Pons (tissue), 1 donor: ENCODE measurements at regions not wholly inside any gene's neighbourhood (a gene's known extent, or its start where the extent isn't known, plus 50 kb on each side); places are given as distances from the start of the nearest gene placed in this dataset.

Experiments used
- DNase-seq: peaks from one replicate; pipeline ENCODE4 v3.0.0-alpha.2; 2016; ENCODE audit warnings: low spot score

DNA sequence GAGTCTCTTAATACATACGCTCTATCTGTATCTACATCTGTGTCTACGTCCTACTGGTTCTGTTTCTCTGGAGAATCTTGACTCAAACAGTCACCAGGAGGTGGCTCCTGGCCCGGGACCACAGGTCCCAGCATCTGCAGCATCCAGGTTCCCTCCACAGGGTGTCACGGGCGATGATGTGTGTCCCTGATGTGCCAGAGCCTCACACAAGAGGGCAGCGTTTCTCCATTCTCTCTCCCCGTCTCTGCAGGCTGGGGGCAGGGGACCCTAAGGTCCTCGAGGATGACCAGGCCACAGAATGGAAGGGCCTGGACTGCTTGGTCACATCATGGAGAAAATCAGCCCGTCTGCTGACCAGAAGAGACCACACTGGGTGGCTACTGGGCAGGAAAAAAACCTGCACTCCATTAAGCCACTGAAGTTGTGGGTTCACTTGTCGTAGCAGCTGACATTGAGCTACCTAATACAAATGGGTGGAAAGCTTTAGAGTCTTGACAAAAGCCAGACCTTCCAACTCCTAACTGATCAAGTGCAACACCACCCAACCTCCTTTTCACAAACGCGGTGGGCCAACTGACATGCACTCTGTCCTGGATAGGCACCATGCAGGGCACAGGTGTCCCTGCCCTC lies 392.5 kb downstream of the CTTN start:
- no peak for DNase-seq

- DNase-seq = no peak
These were observed 398.4 kb downstream of the CTTN start for GRCh38 chr11:70796648-70797227.

DNA sequence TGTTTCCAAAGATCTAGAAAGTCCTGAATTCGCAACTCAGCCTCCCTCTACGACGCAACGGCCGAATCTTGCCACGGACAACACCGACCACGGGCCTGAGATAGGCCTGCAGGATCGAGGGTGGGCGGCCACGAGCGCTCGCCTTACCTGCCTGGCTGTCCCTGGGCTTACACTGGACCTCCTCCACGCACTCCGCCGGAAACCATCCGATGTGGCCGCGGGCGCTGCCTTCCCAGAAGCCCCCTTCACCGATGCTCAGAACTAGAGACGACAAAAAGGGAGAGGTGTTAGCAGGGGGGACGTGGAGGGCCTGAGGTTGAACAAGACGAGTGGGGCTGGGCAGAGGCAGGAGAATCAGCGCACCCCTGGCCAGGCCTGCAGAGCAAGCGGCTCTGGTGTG lies 400.0 kb downstream of the CTTN start:
- DNase-seq = no peak

- DNase-seq = no peak
These were observed 401.1 kb downstream of the CTTN start for GRCh38 chr11:70799386-70799785.

- no peak for DNase-seq
These were observed 403.9 kb downstream of the CTTN start for GRCh38 chr11:70802185-70802584.

GRCh38 chr11:70804139-70804837 lies 406.0 kb downstream of the CTTN start:
- DNase-seq = no peak

DNA sequence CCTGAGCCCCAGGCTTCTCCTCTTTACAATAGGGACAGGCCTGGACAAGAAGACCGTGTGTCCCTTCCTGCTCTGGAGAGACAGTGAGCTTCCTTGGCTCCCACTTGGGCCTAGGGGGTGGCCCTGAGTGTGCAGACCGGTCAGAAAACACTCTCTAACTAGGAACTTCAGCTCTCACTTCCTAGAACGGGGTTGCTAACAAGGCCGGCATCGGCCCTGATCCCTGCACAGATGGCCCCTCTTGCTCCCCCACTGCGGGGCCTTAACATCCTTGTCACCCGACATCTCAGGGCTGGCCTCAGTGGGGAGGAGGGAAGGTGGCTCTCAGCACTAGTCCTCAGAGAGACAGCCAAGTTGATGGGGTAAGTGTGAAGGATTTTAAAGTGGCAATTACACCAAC lies 406.9 kb downstream of the CTTN start:
- no peak for DNase-seq

- DNase-seq = no peak
These were observed 407.6 kb downstream of the CTTN start for GRCh38 chr11:70805971-70806370.

GRCh38 chr11:70806461-70807194 lies 408.3 kb downstream of the CTTN start:
- no peak for DNase-seq

DNA sequence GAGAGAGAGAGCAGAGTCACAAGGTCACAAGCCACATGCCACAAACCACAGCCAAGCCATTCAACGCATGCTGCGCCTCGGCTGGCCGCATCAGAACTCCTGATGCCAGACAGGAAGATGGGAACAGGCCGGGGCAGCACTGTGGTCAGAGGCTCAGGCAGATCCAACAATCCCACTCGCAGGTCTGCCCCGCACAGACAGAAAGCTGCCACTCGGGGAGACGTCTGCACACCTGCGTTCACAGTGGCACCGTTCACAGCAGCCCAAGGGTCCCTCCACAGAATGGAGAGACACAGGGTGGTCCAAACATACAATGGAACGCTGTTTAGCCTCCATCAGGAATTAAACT lies 408.8 kb downstream of the CTTN start:
- no peak for DNase-seq

DNA sequence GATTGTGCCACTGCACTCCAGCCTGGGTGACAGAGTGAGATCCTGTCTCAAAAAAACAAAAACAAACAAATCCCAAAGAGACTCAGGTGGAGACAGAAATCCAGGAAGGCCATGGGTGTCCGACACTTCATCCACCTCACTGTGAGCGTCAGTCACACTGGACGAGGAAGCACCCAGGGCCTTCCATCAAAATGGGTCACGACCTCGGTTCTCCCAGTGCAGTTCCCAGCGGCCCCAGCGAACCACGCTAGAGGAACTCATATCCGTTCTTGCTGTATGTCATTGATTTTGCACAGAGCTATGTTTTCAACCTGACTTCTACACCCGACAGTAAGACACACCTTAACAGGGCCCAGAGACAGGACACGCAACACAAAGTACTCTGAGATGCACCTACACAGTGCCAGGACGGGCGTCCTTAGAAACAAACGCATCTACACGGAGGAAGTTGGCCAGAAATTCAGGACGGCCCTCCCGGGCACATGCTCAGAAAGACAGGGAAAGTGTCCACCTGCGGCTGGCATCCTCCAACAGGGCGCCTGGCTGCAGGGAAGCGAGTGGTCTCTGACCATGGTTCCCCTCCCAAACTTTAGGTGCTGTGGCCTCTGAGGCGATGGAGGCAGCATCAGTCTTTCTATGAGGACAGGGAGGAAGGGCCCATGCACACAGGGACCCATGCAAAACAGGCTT lies 410.5 kb downstream of the CTTN start:
- DNase-seq = no peak

DNA sequence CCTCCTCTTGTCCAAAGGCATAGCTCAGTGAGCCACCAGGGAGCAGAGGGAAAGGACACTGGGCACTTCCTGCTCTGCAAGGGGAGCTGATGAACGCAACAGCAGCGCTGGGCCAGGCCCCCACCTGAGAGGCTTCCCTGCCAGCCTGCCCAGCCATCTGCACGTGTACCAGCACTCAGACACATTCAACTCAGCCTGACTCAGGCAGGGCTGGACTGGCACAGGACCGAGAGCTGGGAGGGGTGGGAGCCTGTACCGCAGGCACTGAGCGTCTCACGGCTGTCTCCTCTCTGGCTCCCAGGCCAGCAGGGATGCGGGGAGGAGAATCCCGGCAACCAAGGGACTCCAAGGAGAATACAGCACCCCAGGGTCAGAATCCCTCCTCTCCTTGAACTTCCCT lies 411.8 kb downstream of the CTTN start:
- DNase-seq = no peak

DNA sequence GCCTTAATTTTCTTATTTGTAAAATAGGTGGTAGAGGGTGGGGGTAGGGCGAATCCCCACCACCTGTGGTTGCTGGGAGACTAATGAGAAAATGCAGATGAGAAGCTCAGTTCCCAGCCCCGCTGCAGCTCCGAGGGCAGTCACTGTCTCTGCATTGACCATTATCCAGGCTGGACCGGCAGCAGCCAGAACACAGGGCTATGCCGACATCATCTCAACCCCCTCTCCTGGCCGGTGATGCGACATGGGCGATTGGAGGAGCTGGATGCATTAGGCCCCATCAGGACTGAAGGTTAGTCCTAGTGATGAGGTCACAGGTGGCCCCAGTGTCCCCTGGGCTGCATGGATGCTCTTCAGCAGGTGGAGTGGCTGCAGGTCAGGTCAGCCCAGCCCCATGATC lies 412.4 kb downstream of the CTTN start:
- no peak for DNase-seq

GRCh38 chr11:70811483-70811882 lies 413.2 kb downstream of the CTTN start:
- no peak for DNase-seq

GRCh38 chr11:70811915-70812314 lies 413.6 kb downstream of the CTTN start:
- DNase-seq = no peak

GRCh38 chr11:70812472-70812871 lies 414.1 kb downstream of the CTTN start:
- DNase-seq = no peak

- no peak for DNase-seq
These were observed 415.3 kb downstream of the CTTN start for GRCh38 chr11:70813651-70814050.

DNA sequence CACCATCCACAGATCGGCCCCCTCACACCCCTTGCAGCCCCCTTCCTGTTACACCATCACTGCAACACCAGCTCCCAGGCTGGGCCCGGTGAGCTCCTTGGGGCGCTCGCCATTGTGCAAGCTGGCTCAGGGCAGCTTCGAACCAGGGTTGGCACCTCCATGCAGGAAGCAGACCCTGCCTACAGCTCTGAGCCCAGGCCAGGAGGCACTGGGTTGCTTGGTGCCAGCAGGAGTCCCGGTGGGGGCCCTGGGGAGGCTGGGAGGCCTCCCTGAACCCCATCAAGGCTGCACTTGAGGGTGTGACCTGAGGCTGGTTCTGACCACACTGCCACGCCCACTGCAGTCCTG lies 417.1 kb downstream of the CTTN start:
- no peak for DNase-seq

DNA sequence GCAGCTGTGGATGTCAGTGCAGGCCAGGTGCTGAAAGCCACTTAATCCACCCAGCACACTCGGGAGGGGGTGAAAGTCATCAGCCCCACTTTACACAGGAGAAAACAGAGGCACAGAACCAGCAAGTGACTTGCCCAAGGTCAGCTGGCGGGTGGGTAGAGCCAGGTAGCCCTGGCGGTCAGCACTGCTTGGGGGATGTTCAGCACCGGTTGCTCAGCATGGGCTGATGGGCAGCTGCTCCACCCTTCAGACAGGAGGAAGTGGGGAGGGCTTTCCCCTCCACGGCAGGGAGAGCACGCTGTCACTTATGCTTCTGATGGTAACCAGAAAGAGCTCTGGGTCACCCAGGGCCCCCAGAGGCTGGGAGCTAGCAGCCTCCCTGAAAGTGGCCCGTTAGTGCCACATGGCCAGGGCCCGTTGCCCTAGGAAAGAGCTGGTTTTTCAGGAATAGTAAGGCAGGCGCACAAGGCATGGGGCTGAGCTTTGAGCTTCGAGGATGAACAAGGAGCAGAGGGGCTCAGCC lies 417.9 kb downstream of the CTTN start:
- DNase-seq = no peak

- no peak for DNase-seq
These were observed 420.0 kb downstream of the CTTN start for GRCh38 chr11:70818351-70818750.

GRCh38 chr11:70819022-70819421 lies 420.7 kb downstream of the CTTN start:
- no peak for DNase-seq

DNA sequence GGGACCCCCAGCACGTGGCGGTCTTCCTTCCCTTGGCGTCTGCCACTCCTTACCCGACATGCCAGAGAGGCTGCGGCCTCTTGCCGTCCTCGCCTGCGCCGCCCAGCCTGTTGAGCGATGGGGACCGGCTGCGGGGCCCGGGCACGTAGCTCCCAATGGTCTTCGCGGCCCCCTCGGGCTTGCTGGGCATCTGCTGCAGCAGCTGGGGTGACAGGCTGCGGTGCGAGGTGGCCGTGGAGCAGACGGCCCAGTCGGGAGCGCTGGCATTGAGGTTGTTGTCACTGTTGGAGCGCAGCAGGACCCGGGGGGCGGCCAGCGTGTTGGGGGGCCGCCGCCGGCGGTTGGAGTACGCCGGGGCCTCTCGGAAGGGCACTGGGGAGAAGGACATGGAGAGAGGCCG lies 422.0 kb downstream of the CTTN start:
- no peak for DNase-seq
